Upper lobe of right lung (tissue), 1 donor: ENCODE measurements at regions not wholly inside any gene's neighbourhood (a gene's known extent, or its start where the extent isn't known, plus 50 kb on each side); places are given as distances from the start of the nearest gene placed in this dataset.
"Not testable (repeated sequence)": the region's sequence is repeated elsewhere in the genome, so short reads cannot be mapped to it uniquely, and the experiment has no call there.

Source experiments
- ATAC-seq: fragments of 200-7000 bp; cut with Tn5 transposase; one replicate; pipeline ENCODE4 v1.9.1; 2020; ENCODE audit warnings: mild to moderate bottlenecking, moderate library complexity
- DNase-seq: peaks from one replicate; pipeline ENCODE4 v3.0.0-alpha.2; 2020
- H3K27ac ChIP-seq: fragments of 200-600 bp; one replicate; pipeline ENCODE4 v1.8.0; 2022
- H3K27me3 ChIP-seq: fragments of 200-600 bp; one replicate; pipeline ENCODE4 v1.8.0; 2022; ENCODE audit warnings: mild to moderate bottlenecking
- H3K36me3 ChIP-seq: fragments of 200-600 bp; one replicate; pipeline ENCODE4 v1.8.0; 2022
- H3K4me1 ChIP-seq: fragments of 200-600 bp; one replicate; pipeline ENCODE4 v1.8.0; 2022
- H3K4me3 ChIP-seq: fragments of 200-600 bp; one replicate; pipeline ENCODE4 v1.8.0; 2022; ENCODE audit warnings: mild to moderate bottlenecking
- H3K9me3 ChIP-seq: fragments of 200-600 bp; one replicate; pipeline ENCODE4 v1.8.0; 2022
- CTCF ChIP-seq: fragments of 200-600 bp; IDR thresholded peaks from one replicate; pipeline ENCODE4 v1.8.0; 2022; ENCODE audit warnings: antibody characterized with exemption
- intact Hi-C: fragments of 100-400 bp; cut with DNase I; formaldehyde crosslinking; loops from one replicate; pipeline ENCODE4 v1.11.0; 2022
- donor health status: DM: no; HTN: yes; CAD: no; lungs with severe emphysema.

- H3K27ac ChIP-seq = peak overlapping the region; percentile 34
- H3K36me3 ChIP-seq = no peaks in the 10 kb centered on the region
- H3K4me3 ChIP-seq = no peak overlapping the region
- no peaks in the 10 kb centered on the region for H3K9me3 ChIP-seq
- H3K27me3 ChIP-seq = no peaks in the 10 kb centered on the region
- no peak for TF ChIP-seq CTCF
- intact Hi-C loops = no loop called here
- ATAC-seq (peak; percentile 77), DNase-seq (no peak)
- peaks cover 8% of the 10 kb centered on the region for H3K4me1 ChIP-seq
These were observed 185.0 kb upstream of the ANKRD28 start for GRCh38 chr3:15982667-15983196.

DNA sequence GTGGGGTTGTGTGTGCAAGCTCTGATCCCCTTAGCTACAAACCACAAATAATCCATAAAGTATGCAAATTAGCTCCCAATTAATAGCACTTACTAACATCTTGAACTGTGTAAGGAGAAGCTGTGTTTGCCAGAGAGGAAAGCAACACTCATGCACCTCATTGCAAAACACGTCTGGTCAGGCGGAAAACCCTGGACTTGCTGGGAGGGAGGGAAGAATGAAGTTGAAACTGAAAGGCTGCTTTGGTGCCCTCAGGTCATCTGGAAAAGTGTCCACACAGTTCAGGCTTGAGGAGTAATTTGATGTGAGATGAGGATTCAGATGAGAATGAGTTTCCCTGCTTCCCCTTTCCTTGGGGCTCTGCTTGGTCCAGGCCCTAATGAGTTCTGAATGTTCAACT, 185.5 kb upstream of the ANKRD28 start:
- ATAC-seq (peak; percentile 75), DNase-seq (no peak)
- Histone ChIP-seq H3K36me3 (no peaks in the 10 kb centered on the region), H3K27me3 (no peaks in the 10 kb centered on the region), H3K27ac (peak overlapping the region; percentile 34), H3K9me3 (no peaks in the 10 kb centered on the region), H3K4me1 (peaks cover 8% of the 10 kb centered on the region), H3K4me3 (no peak overlapping the region)
- intact Hi-C loops = no loop called here
- no peak for TF ChIP-seq CTCF

DNA sequence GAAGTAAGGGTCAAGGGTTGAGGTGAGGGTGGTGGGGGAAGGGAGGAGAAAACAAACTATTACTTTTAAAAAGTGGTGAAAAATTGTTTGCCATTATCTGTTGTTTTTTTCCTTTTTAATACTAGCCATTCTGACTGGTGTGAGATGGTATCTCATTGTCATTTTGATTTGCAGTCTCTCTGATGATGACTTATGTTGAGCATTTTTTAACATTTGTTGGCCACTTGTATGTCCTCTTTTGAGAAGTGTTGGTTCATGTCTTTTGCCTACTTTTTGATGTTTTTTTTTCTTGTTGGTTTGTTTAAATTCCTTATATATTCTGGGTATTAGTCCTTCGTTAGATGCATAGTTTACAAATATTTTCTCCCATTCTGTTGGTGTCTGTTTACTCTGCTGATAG, 185.9 kb upstream of the ANKRD28 start:
- no peak overlapping the region for H3K27ac ChIP-seq
- intact Hi-C loops = no loop called here
- ATAC-seq = no peak

DNA sequence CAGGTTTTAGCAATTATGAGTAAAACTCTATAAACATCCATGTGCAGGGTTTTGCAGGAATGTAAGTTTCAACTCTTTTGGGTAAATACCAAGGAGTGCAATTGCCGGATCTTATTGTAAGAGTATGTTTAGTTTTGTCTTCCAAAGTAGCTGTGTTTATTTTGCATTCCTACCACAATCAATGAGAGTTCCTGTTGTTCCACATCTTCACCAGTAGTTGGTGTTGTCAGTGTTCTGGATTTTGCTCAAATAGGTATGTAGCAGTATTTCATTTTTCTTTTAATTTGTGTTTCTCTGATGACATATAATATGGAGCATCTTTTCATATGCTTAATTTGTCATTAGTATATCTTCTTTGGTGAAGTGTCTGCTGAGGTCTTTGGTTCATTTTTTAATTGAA, 185.1 kb upstream of the GALNT15 start:
- Histone ChIP-seq H3K27ac (no peak overlapping the region), H3K4me1 (no peaks in the 10 kb centered on the region), H3K9me3 (no peaks in the 10 kb centered on the region), H3K4me3 (no peak overlapping the region), H3K36me3 (no peaks in the 10 kb centered on the region), H3K27me3 (no peaks in the 10 kb centered on the region)
- intact Hi-C loops = no loop called here
- DNase-seq (no peak), ATAC-seq (no peak)
- peak; percentile 22 for TF ChIP-seq CTCF

More for the DNA sequence above, 185.9 kb upstream of the ANKRD28 start:
- Histone ChIP-seq H3K4me3 (no peak overlapping the region), H3K36me3 (no peaks in the 10 kb centered on the region), H3K9me3 (no peaks in the 10 kb centered on the region), H3K4me1 (peaks cover 8% of the 10 kb centered on the region), H3K27me3 (no peaks in the 10 kb centered on the region)
- no peak for DNase-seq
- no peak for TF ChIP-seq CTCF

- ATAC-seq, DNase-seq, H3K4me1 ChIP-seq, H3K36me3 ChIP-seq, H3K27me3 ChIP-seq, intact Hi-C loops, H3K9me3 ChIP-seq, H3K27ac ChIP-seq, H3K4me3 ChIP-seq: not testable (repeated sequence)
These were observed 180.8 kb upstream of the GALNT15 start for GRCh38 chr3:15993660-15994059.

DNA sequence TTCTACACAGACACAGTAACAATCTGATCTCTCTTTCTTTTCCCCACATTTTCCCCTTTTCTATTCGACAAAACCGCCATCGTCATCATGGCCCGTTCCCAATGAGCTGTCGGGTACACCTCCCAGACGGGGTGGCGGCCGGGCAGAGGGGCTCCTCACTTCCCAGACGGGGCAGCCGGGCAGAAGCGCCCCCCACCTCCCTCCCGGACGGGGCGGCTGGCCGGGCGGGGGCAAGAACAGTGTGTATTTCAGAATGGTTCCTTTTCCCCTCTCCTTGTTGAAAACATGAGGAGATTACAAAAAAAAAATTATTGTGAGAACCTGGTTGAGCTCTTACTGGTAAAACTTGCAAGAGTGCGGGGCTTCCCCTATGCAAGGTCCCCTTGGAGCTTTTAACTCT, 178.0 kb upstream of the GALNT15 start:
- H3K27me3 ChIP-seq, DNase-seq, ATAC-seq, H3K4me1 ChIP-seq, H3K36me3 ChIP-seq, H3K27ac ChIP-seq, H3K4me3 ChIP-seq, intact Hi-C loops, H3K9me3 ChIP-seq: not testable (repeated sequence)

GRCh38 chr3:15997274-15997943, 177.1 kb upstream of the GALNT15 start:
- no peaks in the 10 kb centered on the region for H3K36me3 ChIP-seq
- ATAC-seq (no peak), DNase-seq (no peak)
- no peak overlapping the region for H3K27ac ChIP-seq
- no peaks in the 10 kb centered on the region for H3K9me3 ChIP-seq
- intact Hi-C loops = no loop called here
- H3K4me3 ChIP-seq = no peak overlapping the region
- H3K27me3 ChIP-seq = no peaks in the 10 kb centered on the region
- no peak for TF ChIP-seq CTCF
- no peaks in the 10 kb centered on the region for H3K4me1 ChIP-seq
